OCI-LY7 (cell line): ENCODE measurements at regions not wholly inside any gene's neighbourhood (a gene's known extent, or its start where the extent isn't known, plus 50 kb on each side); places are given as distances from the start of the nearest gene placed in this dataset.

ENCODE experiments used
- BruUV-seq: library from RNA; stranded (reverse); fragments of 400-500 nt; replicated peaks from 2 replicates; lab custom pipeline; 2021; lab: Mats Ljungman, UMichigan
- CTCF ChIA-PET: fragments of 300-600 bp; sonication (Branson Sonifier 250); formaldehyde crosslinking; loops from one replicate; lab custom pipeline; 2022; ENCODE audit warnings: antibody characterized with exemption; ENCODE audit not compliant: unreplicated experiment; lab: Charles Lee
- POLR2A ChIA-PET: fragments of 300-600 bp; sonication (Branson Sonifier 250); formaldehyde crosslinking; loops from one replicate; lab custom pipeline; 2022; ENCODE audit warnings: antibody characterized with exemption; lab: Charles Lee
- DNase-seq: peaks from one replicate; pipeline ENCODE4 v3.0.0-alpha.2; 2015; ENCODE audit warnings: low spot score
- H2AFZ ChIP-seq: fragments of 200-600 bp; sonication (generic), shearing (Covaris generic); 2 replicates; pipeline ENCODE4 v1.6.1; 2014; ENCODE audit warnings: mild to moderate bottlenecking, antibody characterized with exemption, low read length, moderate library complexity
- H3K27ac ChIP-seq: fragments of 200-600 bp; sonication (generic); 2 replicates; pipeline ENCODE4 v1.5.1; 2014; ENCODE audit warnings: mixed run types, low read depth, mild to moderate bottlenecking, moderate library complexity, low read length, inconsistent platforms; ENCODE audit not compliant: poor library complexity, severe bottlenecking
- H3K36me3 ChIP-seq: fragments of 200-600 bp; sonication (generic); 2 replicates; pipeline ENCODE4 v1.6.1; 2014; ENCODE audit warnings: mild to moderate bottlenecking, antibody characterized with exemption, low read length, moderate library complexity, mixed read lengths; ENCODE audit not compliant: insufficient read depth
- H3K4me1 ChIP-seq: fragments of 200-600 bp; sonication (generic); 2 replicates; pipeline ENCODE4 v1.5.1; 2014; ENCODE audit warnings: mild to moderate bottlenecking, low read length; ENCODE audit not compliant: insufficient read depth, poor library complexity, severe bottlenecking
- H3K4me2 ChIP-seq: fragments of 200-600 bp; sonication (generic); 2 replicates; pipeline ENCODE4 v1.6.1; 2014; ENCODE audit warnings: mild to moderate bottlenecking, low read length
- H3K4me3 ChIP-seq: fragments of 200-600 bp; sonication (generic); 2 replicates; pipeline ENCODE4 v1.5.1; 2014; ENCODE audit warnings: mild to moderate bottlenecking, low read depth, low read length; ENCODE audit not compliant: poor library complexity, severe bottlenecking
- H3K79me2 ChIP-seq: fragments of 200-600 bp; sonication (generic); 2 replicates; pipeline ENCODE4 v1.6.1; 2016; ENCODE audit warnings: low read depth, mild to moderate bottlenecking, low read length, moderate library complexity, mixed read lengths; ENCODE audit not compliant: insufficient read depth
- H3K9me2 ChIP-seq: fragments of 200-600 bp; sonication (generic); 2 replicates; pipeline ENCODE4 v1.6.1; 2016; ENCODE audit warnings: mild to moderate bottlenecking, low read length, mixed read lengths; ENCODE audit not compliant: insufficient read depth
- H3K9me3 ChIP-seq: fragments of 200-600 bp; sonication (generic); 2 replicates; pipeline ENCODE4 v1.6.1; 2014; ENCODE audit warnings: mild to moderate bottlenecking, mixed run types, low read length, mixed read lengths
- H4K20me1 ChIP-seq: fragments of 200-600 bp; sonication (generic); 2 replicates; pipeline ENCODE4 v1.6.1; 2014; ENCODE audit warnings: mild to moderate bottlenecking, antibody characterized with exemption, low read length, moderate library complexity, mixed read lengths; ENCODE audit not compliant: insufficient read depth
- CTCF ChIP-seq: fragments of 200-600 bp; sonication (generic); conservative IDR thresholded peaks from 2 replicates; pipeline ENCODE4 v1.5.1; 2014; ENCODE audit warnings: mild to moderate bottlenecking, antibody characterized with exemption, low read length, moderate library complexity, mixed read lengths
- EZH2phosphoT487 ChIP-seq: fragments of 200-600 bp; sonication (generic); IDR thresholded peaks from 2 replicates; pipeline ENCODE4 v1.6.1; 2018; ENCODE audit warnings: low read depth, borderline replicate concordance, mild to moderate bottlenecking, mixed run types, antibody characterized with exemption, low read length, moderate library complexity, mixed read lengths
- intact Hi-C: fragments of 100-400 bp; cut with micrococcal nuclease; formaldehyde crosslinking; loops from one replicate; pipeline ENCODE4 v1.10.0; 2022; ENCODE audit not compliant: unreplicated experiment

GRCh38 chr13:106794117-106794516, 226.2 kb upstream of the ARGLU1 start:
- no peaks in the 10 kb centered on the region for H4K20me1 ChIP-seq
- no peaks in the 10 kb centered on the region for H3K36me3 ChIP-seq
- intact Hi-C loops = no loop called here
- no peak for TF ChIP-seq EZH2phosphoT487
- TF ChIP-seq CTCF = no peak
- H3K4me1 ChIP-seq = no peaks in the 10 kb centered on the region
- no peak overlapping the region for H2AFZ ChIP-seq
- no peak overlapping the region for H3K4me2 ChIP-seq
- no peaks in the 10 kb centered on the region for H3K79me2 ChIP-seq
- ChIA-PET POLR2A (no interaction called here), CTCF (no interaction called here)
- H3K27ac ChIP-seq = no peak overlapping the region
- no peaks in the 10 kb centered on the region for H3K9me3 ChIP-seq
- no peak for DNase-seq
- H3K4me3 ChIP-seq = no peak overlapping the region
- BruUV-seq = no TSS peak
- no peaks in the 10 kb centered on the region for H3K9me2 ChIP-seq

GRCh38 chr13:106789911-106790310, 222.0 kb upstream of the ARGLU1 start:
- Histone ChIP-seq H3K36me3 (no peaks in the 10 kb centered on the region), H3K4me2 (no peak overlapping the region), H2AFZ (no peak overlapping the region), H3K79me2 (no peaks in the 10 kb centered on the region), H3K9me2 (no peaks in the 10 kb centered on the region), H3K4me3 (no peak overlapping the region), H4K20me1 (no peaks in the 10 kb centered on the region), H3K4me1 (no peaks in the 10 kb centered on the region), H3K27ac (no peak overlapping the region), H3K9me3 (no peaks in the 10 kb centered on the region)
- intact Hi-C loops = no loop called here
- BruUV-seq = no TSS peak
- no peak for DNase-seq
- POLR2A ChIA-PET = interaction anchor here (0.6 kb wide), 1 partner anchor 191 kb away, joined by 6 read pairs; no protein-coding TSS in a partner anchor
- TF ChIP-seq EZH2phosphoT487 = no peak
- TF ChIP-seq CTCF = no peak
- CTCF ChIA-PET = no interaction called here

- Histone ChIP-seq H3K9me2 (no peaks in the 10 kb centered on the region), H3K9me3 (no peaks in the 10 kb centered on the region), H3K4me2 (no peak overlapping the region), H3K79me2 (no peaks in the 10 kb centered on the region), H4K20me1 (no peaks in the 10 kb centered on the region), H3K4me1 (no peaks in the 10 kb centered on the region), H2AFZ (no peak overlapping the region), H3K4me3 (no peak overlapping the region), H3K27ac (no peak overlapping the region), H3K36me3 (no peaks in the 10 kb centered on the region)
- POLR2A ChIA-PET = no interaction called here
- intact Hi-C loops = no loop called here
- TF ChIP-seq CTCF (no peak), EZH2phosphoT487 (no peak)
- DNase-seq = peak; percentile 1
- BruUV-seq = no TSS peak
- CTCF ChIA-PET = no interaction called here
These were observed 218.1 kb upstream of the ARGLU1 start for GRCh38 chr13:106786006-106786563.
